ENCODE measurements at regions not wholly inside any gene's neighbourhood (a gene's known extent, or its start where the extent isn't known, plus 50 kb on each side); places are given as distances from the start of the nearest gene placed in this dataset.
"Not testable (repeated sequence)": the region's sequence is repeated elsewhere in the genome, so short reads cannot be mapped to it uniquely, and the experiment has no call there.

DNA sequence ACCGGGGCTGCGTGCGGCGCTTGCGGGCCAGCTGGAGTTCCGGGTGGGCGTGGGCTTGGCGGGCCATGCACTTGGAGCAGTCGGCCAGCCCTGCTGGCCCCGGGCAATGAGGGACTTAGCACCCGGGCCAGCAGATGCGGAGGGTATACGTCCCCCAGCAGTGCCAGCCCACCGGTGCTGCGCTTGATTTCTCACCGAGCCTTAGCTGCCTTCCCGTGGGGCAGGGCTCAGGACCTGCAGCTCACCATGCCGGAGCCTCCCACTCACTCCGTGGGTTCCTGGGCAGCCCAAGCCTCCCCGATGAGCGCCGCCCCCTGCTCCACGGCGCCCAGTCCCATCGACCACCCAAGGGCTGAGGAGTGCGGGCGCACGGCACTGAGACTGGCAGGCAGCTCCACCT, 51.4 kb upstream of the INPP4B start:
- not testable (repeated sequence) for H3K9ac ChIP-seq (ENCODE audit: insufficient read length, low read depth); H3K36me3 ChIP-seq (ENCODE audit: insufficient read depth, insufficient read length, low read length); H3K27me3 ChIP-seq (ENCODE audit: insufficient read depth, insufficient read length); DNase-seq (ENCODE audit: low read depth, low spot score); H3K4me1 ChIP-seq (ENCODE audit: insufficient read depth, insufficient read length); H3K4me3 ChIP-seq (ENCODE audit: insufficient read length, low read depth)
- peaks cover 17% of the 10 kb centered on the region; the same call in 1 of the 2 replicates for H3K9me3 ChIP-seq (ENCODE audit: insufficient read depth, low read length)

DNA sequence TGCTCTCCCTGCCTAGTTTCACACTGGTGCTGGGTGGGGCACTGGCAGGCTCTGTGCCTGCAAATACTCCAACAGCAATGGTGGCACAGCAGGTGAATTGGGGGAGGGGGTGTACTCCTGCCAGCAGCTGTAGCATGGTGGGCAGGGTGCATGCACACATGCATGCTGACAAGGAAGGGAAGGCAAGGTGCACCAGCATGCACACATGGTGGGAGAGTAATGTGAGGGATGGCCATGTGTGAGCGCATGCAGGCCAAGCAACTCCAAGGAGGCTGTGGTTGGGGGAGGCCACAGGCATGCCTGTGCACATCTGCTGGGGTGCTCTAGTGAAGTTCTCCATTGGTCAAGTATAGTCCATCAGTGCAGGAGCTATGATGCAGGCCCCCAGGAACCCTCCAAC, 54.5 kb upstream of the INPP4B start:
- Histone ChIP-seq H3K4me3 (ENCODE audit: insufficient read length, low read depth) (no peak overlapping the region), H3K9ac (ENCODE audit: insufficient read length, low read depth) (no peak overlapping the region), H3K36me3 (ENCODE audit: insufficient read depth, insufficient read length, low read length) (no peaks in the 10 kb centered on the region), H3K27me3 (ENCODE audit: insufficient read depth, insufficient read length) (no peaks in the 10 kb centered on the region), H3K9me3 (ENCODE audit: insufficient read depth, low read length) (no peaks in the 10 kb centered on the region), H3K4me1 (ENCODE audit: insufficient read depth, insufficient read length) (no peaks in the 10 kb centered on the region)
- no peak for DNase-seq (ENCODE audit: low read depth, low spot score)
- TF ChIP-seq ZNF274 (IDR thresholded peaks at IDR 0.05; ENCODE audit: low read depth, low read length) (no peak), YY1 (IDR thresholded peaks at IDR 0.05; ENCODE audit: insufficient read depth, insufficient read length) (no peak), SUZ12 (IDR thresholded peaks at IDR 0.05; ENCODE audit: extremely low read depth, insufficient read depth, insufficient read length) (no peak)

DNA sequence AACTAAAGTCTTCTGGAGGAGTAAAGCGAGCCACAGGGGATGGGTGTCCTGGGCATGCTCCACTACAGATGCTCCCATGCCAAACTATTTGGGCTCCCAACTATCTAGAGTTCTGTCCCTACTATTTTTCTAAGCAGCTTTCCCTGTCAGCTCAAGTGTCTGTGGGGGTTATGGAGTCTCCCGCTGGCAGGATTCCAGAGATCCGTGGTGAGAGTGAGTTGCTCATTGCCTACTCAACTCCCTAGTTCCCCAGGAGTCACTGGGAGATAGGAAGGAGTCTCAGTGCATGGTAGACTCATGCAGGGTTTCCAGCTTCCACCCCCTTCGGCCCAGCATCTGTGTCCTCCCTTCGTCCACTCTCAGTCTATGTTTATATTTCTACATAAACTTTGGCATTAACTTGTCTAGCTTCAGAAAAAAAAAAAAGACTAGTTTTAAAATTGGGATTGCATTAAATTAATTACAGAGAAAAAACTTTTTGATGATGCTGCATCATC, 55.1 kb upstream of the INPP4B start:
- Histone ChIP-seq H3K9me3 (ENCODE audit: insufficient read depth, low read length) (no peaks in the 10 kb centered on the region), H3K4me1 (ENCODE audit: insufficient read depth, insufficient read length) (no peaks in the 10 kb centered on the region), H3K36me3 (ENCODE audit: insufficient read depth, insufficient read length, low read length) (no peaks in the 10 kb centered on the region), H3K4me3 (ENCODE audit: insufficient read length, low read depth) (no peak overlapping the region), H3K9ac (ENCODE audit: insufficient read length, low read depth) (no peak overlapping the region), H3K27me3 (ENCODE audit: insufficient read depth, insufficient read length) (no peaks in the 10 kb centered on the region)
- no peak for DNase-seq (ENCODE audit: low read depth, low spot score)
- TF ChIP-seq SUZ12 (IDR thresholded peaks at IDR 0.05; ENCODE audit: extremely low read depth, insufficient read depth, insufficient read length): no peak
- TF ChIP-seq YY1 (IDR thresholded peaks at IDR 0.05; ENCODE audit: insufficient read depth, insufficient read length): no peak
- no peak for TF ChIP-seq ZNF274 (IDR thresholded peaks at IDR 0.05; ENCODE audit: low read depth, low read length)

DNA sequence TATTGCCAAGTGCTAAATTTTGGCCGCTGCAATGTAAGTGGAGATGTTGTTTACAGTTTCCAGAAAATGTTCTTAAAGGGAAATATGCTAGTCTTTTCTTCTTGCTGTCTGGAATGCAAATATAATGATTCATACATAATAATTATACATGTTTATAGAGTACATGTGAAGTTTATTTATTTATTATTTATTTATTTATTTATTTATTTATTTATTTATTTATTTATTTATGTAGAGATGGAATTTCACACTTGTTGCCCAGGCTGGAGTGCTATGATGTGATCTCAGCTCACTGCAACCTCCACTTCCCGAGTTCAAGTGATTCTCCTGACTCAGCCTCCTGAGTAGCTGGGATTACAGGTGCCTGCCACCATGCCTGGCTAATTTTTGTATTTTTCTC, 57.5 kb upstream of the INPP4B start:
- not testable (repeated sequence) for H3K4me1 ChIP-seq (ENCODE audit: insufficient read depth, insufficient read length); H3K9ac ChIP-seq (ENCODE audit: insufficient read length, low read depth); H3K4me3 ChIP-seq (ENCODE audit: insufficient read length, low read depth); H3K27me3 ChIP-seq (ENCODE audit: insufficient read depth, insufficient read length); H3K36me3 ChIP-seq (ENCODE audit: insufficient read depth, insufficient read length, low read length); H3K9me3 ChIP-seq (ENCODE audit: insufficient read depth, low read length); DNase-seq (ENCODE audit: low read depth, low spot score)

DNA sequence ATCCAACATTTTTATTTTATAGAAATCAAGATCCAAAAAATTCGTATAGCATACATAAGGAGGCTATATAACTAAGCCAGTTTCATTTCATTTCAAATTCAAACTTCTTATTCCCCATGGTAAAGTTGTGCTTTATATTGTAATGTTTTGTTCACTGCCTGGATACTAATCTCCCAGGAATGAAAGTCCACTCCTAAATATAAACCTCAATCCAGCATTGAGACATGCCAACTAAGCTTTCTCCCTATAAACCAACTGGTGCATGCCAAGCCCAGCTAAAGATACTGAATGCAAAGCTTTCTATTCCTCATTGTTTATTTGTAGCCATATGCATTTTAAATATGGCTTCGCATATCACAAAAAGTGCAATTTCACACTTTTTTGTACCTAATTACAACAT, 63.8 kb upstream of the INPP4B start:
- Histone ChIP-seq H3K4me3 (ENCODE audit: insufficient read length, low read depth) (no peak overlapping the region), H3K4me1 (ENCODE audit: insufficient read depth, insufficient read length) (no peaks in the 10 kb centered on the region), H3K9me3 (ENCODE audit: insufficient read depth, low read length) (no peaks in the 10 kb centered on the region), H3K9ac (ENCODE audit: insufficient read length, low read depth) (no peak overlapping the region), H3K27me3 (ENCODE audit: insufficient read depth, insufficient read length) (no peaks in the 10 kb centered on the region), H3K36me3 (ENCODE audit: insufficient read depth, insufficient read length, low read length) (no peaks in the 10 kb centered on the region)
- TF ChIP-seq SUZ12 (IDR thresholded peaks at IDR 0.05; ENCODE audit: extremely low read depth, insufficient read depth, insufficient read length): no peak
- TF ChIP-seq YY1 (IDR thresholded peaks at IDR 0.05; ENCODE audit: insufficient read depth, insufficient read length): no peak
- TF ChIP-seq ZNF274 (IDR thresholded peaks at IDR 0.05; ENCODE audit: low read depth, low read length): no peak
- no peak for DNase-seq (ENCODE audit: low read depth, low spot score)

DNA sequence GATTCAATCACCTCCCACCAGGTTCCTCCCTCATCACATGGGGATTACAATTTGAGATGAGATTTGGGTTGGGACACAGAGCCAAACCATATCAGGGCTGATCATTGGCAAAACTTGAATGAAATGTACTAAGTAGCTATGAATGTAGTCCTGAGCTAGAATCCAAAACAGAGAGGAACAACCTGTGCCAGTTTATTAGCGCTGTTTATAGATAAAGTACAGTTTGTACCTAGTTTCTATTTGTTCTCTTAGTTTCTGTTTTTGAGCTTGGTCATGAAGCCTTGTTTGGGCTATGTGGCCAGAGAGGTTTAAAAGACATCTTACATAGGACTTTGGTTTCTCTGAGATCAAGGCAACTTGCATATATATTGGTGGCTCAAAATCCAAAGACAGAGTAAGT, 66.9 kb upstream of the INPP4B start:
- no peak for TF ChIP-seq SUZ12 (IDR thresholded peaks at IDR 0.05; ENCODE audit: extremely low read depth, insufficient read depth, insufficient read length)
- no peak for TF ChIP-seq YY1 (IDR thresholded peaks at IDR 0.05; ENCODE audit: insufficient read depth, insufficient read length)
- no peak for TF ChIP-seq ZNF274 (IDR thresholded peaks at IDR 0.05; ENCODE audit: low read depth, low read length)
- H3K36me3 ChIP-seq (ENCODE audit: insufficient read depth, insufficient read length, low read length): no peaks in the 10 kb centered on the region
- H3K4me1 ChIP-seq (ENCODE audit: insufficient read depth, insufficient read length): no peaks in the 10 kb centered on the region
- no peaks in the 10 kb centered on the region for H3K9me3 ChIP-seq (ENCODE audit: insufficient read depth, low read length)
- H3K9ac ChIP-seq (ENCODE audit: insufficient read length, low read depth): no peak overlapping the region
- no peak for DNase-seq (ENCODE audit: low read depth, low spot score)
- no peaks in the 10 kb centered on the region for H3K27me3 ChIP-seq (ENCODE audit: insufficient read depth, insufficient read length)
- H3K4me3 ChIP-seq (ENCODE audit: insufficient read length, low read depth): no peak overlapping the region

DNA sequence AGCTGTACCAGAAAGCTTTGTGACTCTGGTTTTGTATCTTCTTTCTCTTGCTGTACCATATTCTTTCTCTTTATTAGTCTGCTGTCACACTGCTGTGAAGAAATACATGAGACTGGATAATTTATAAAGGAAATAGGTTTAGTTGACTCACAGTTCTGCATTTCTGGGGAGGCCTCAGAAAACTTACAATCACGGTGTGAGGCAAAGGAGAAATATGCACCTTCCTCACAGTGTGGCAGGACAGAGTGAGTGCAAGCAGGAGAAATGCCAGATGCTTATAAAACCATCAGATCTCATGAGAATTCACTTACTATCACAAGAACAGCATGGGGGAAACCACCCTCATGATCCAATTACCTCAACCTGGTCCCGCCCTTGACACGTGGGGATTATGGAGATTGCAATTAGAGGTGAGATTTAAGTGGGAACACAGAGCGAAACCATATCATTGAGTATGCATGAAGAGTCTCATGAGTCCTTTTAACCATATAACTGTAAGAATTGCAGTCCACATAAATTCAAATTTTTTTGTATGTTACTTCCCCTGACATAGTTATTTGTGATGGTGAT, 67.4 kb upstream of the INPP4B start:
- Histone ChIP-seq H3K36me3 (ENCODE audit: insufficient read depth, insufficient read length, low read length) (no peaks in the 10 kb centered on the region), H3K27me3 (ENCODE audit: insufficient read depth, insufficient read length) (no peaks in the 10 kb centered on the region), H3K9me3 (ENCODE audit: insufficient read depth, low read length) (no peaks in the 10 kb centered on the region), H3K4me3 (ENCODE audit: insufficient read length, low read depth) (no peak overlapping the region), H3K9ac (ENCODE audit: insufficient read length, low read depth) (no peak overlapping the region), H3K4me1 (ENCODE audit: insufficient read depth, insufficient read length) (no peaks in the 10 kb centered on the region)
- DNase-seq (ENCODE audit: low read depth, low spot score): no peak
- no peak for TF ChIP-seq ZNF274 (IDR thresholded peaks at IDR 0.05; ENCODE audit: low read depth, low read length)
- TF ChIP-seq YY1 (IDR thresholded peaks at IDR 0.05; ENCODE audit: insufficient read depth, insufficient read length): no peak
- no peak for TF ChIP-seq SUZ12 (IDR thresholded peaks at IDR 0.05; ENCODE audit: extremely low read depth, insufficient read depth, insufficient read length)

DNA sequence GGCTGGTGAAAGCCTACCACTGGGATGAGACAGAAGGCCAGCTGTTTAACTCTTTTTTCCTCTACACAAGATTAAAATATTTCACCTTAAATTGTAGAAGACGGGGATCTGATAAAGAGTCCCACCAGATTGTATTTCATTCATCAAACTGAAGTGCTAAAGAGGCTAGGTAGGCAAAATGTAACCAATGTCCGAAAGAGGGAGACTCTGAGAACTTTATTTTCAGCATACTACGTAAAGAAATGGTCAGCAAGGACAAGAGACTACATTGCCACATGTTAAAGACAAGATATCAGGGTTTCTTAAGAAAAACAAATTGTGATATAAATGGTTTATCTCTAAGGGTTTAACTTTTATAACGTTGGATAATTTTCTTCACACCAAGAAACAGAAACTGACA, 71.6 kb upstream of the INPP4B start:
- DNase-seq (ENCODE audit: low read depth, low spot score): no peak
- Histone ChIP-seq H3K9ac (ENCODE audit: insufficient read length, low read depth) (no peak overlapping the region), H3K4me1 (ENCODE audit: insufficient read depth, insufficient read length) (no peaks in the 10 kb centered on the region), H3K27me3 (ENCODE audit: insufficient read depth, insufficient read length) (no peaks in the 10 kb centered on the region), H3K9me3 (ENCODE audit: insufficient read depth, low read length) (no peaks in the 10 kb centered on the region), H3K36me3 (ENCODE audit: insufficient read depth, insufficient read length, low read length) (no peaks in the 10 kb centered on the region), H3K4me3 (ENCODE audit: insufficient read length, low read depth) (no peak overlapping the region)
- no peak for TF ChIP-seq YY1 (IDR thresholded peaks at IDR 0.05; ENCODE audit: insufficient read depth, insufficient read length)
- no peak for TF ChIP-seq SUZ12 (IDR thresholded peaks at IDR 0.05; ENCODE audit: extremely low read depth, insufficient read depth, insufficient read length)
- TF ChIP-seq ZNF274 (IDR thresholded peaks at IDR 0.05; ENCODE audit: low read depth, low read length): no peak

All from NT2/D1 (cell line).